ENCODE measurements at regions not wholly inside any gene's neighbourhood (a gene's known extent, or its start where the extent isn't known, plus 50 kb on each side); places are given as distances from the start of the nearest gene placed in this dataset.

- no peaks in the 10 kb centered on the region for H3K27me3 Mint-ChIP-seq (ENCODE audit: insufficient read depth)
- DNase-seq = no peak
- TF ChIP-seq CTCF (conservative IDR thresholded peaks at IDR 0.05) = no peak
- H3K9ac ChIP-seq (ENCODE audit: extremely low read depth, low read length, poor library complexity, severe bottlenecking) = no peak overlapping the region
- peaks cover 10% of the 10 kb centered on the region for H3K9me3 ChIP-seq (ENCODE audit: control insufficient read depth, low read length)
- H3K36me3 Mint-ChIP-seq (ENCODE audit: low read depth) = no peaks in the 10 kb centered on the region
- no peaks in the 10 kb centered on the region for H3K4me1 ChIP-seq (ENCODE audit: control insufficient read depth, insufficient read depth, low read length)
- WGBS, 2 experiments (ENCODE audit: insufficient coverage in 1 of 2, insufficient read length in 1 of 2) = 91 to 100% methylated on average over 1 of the region's 1 CpG
- no peaks in the 10 kb centered on the region for H3K36me3 ChIP-seq (ENCODE audit: control insufficient read depth, insufficient read depth, low read length)
- peaks cover 21% of the 10 kb centered on the region for H3K9me3 Mint-ChIP-seq
- peaks cover 17% of the 10 kb centered on the region for H3K4me1 Mint-ChIP-seq
- H3K27ac Mint-ChIP-seq = no peak overlapping the region
- no peaks in the 10 kb centered on the region for H3K27me3 ChIP-seq (ENCODE audit: control insufficient read depth, insufficient read depth, low read length, poor library complexity, severe bottlenecking)
- H3K27ac ChIP-seq (ENCODE audit: low read depth, low read length) = no peak overlapping the region
- H3K4me3 ChIP-seq (ENCODE audit: low read length) = no peak overlapping the region
- no peak overlapping the region for H3K4me3 Mint-ChIP-seq
Measured at GRCh38 chr2:58376592-58376991, 135.5 kb upstream of the FANCL start.

GRCh38 chr2:58369594-58369993 is 128.5 kb upstream of the FANCL start:
- no peak overlapping the region for H3K9ac ChIP-seq (ENCODE audit: extremely low read depth, low read length, poor library complexity, severe bottlenecking)
- Mint-ChIP-seq H3K27ac (no peak overlapping the region), H3K4me3 (no peak overlapping the region), H3K36me3 (ENCODE audit: low read depth) (no peaks in the 10 kb centered on the region), H3K9me3 (peaks cover 11% of the 10 kb centered on the region), H3K4me1 (peaks cover 10% of the 10 kb centered on the region), H3K27me3 (ENCODE audit: insufficient read depth) (no peaks in the 10 kb centered on the region)
- no peaks in the 10 kb centered on the region for H3K4me1 ChIP-seq (ENCODE audit: control insufficient read depth, insufficient read depth, low read length)
- H3K9me3 ChIP-seq (ENCODE audit: control insufficient read depth, low read length) = peaks cover 10% of the 10 kb centered on the region
- H3K4me3 ChIP-seq (ENCODE audit: low read length) = no peak overlapping the region
- no peaks in the 10 kb centered on the region for H3K27me3 ChIP-seq (ENCODE audit: control insufficient read depth, insufficient read depth, low read length, poor library complexity, severe bottlenecking)
- TF ChIP-seq CTCF (conservative IDR thresholded peaks at IDR 0.05) = no peak
- DNase-seq = no peak
- WGBS, 2 experiments (ENCODE audit: insufficient coverage in 1 of 2, insufficient read length in 1 of 2) = 92% methylated on average over 2 of the region's 2 CpGs; no CpG with 5 or more reads in 1 of the 2 experiments
- H3K36me3 ChIP-seq (ENCODE audit: control insufficient read depth, insufficient read depth, low read length) = no peaks in the 10 kb centered on the region
- no peak overlapping the region for H3K27ac ChIP-seq (ENCODE audit: low read depth, low read length)

GRCh38 chr2:58364098-58364497 is 123.0 kb upstream of the FANCL start:
- Mint-ChIP-seq H3K27me3 (ENCODE audit: insufficient read depth) (no peaks in the 10 kb centered on the region), H3K9me3 (no peaks in the 10 kb centered on the region), H3K4me1 (peaks cover 20% of the 10 kb centered on the region), H3K4me3 (no peak overlapping the region), H3K27ac (no peak overlapping the region), H3K36me3 (ENCODE audit: low read depth) (no peaks in the 10 kb centered on the region)
- H3K9me3 ChIP-seq (ENCODE audit: control insufficient read depth, low read length) = no peaks in the 10 kb centered on the region
- no peaks in the 10 kb centered on the region for H3K4me1 ChIP-seq (ENCODE audit: control insufficient read depth, insufficient read depth, low read length)
- H3K9ac ChIP-seq (ENCODE audit: extremely low read depth, low read length, poor library complexity, severe bottlenecking) = no peak overlapping the region
- DNase-seq = no peak
- no peak overlapping the region for H3K27ac ChIP-seq (ENCODE audit: low read depth, low read length)
- 97 to 100% methylated on average over 3 to 4 of the region's 4 CpGs for WGBS, 2 experiments (ENCODE audit: insufficient coverage in 1 of 2, insufficient read length in 1 of 2)
- no peaks in the 10 kb centered on the region for H3K27me3 ChIP-seq (ENCODE audit: control insufficient read depth, insufficient read depth, low read length, poor library complexity, severe bottlenecking)
- no peaks in the 10 kb centered on the region for H3K36me3 ChIP-seq (ENCODE audit: control insufficient read depth, insufficient read depth, low read length)
- no peak overlapping the region for H3K4me3 ChIP-seq (ENCODE audit: low read length)
- no peak for TF ChIP-seq CTCF (conservative IDR thresholded peaks at IDR 0.05)

All from endodermal cell (in vitro differentiated cells).